Ishikawa (cell line): ENCODE measurements at regions not wholly inside any gene's neighbourhood (a gene's known extent, or its start where the extent isn't known, plus 50 kb on each side); places are given as distances from the start of the nearest gene placed in this dataset.

Experiments used
- CEBPB ChIP-seq: IDR thresholded peaks from 2 replicates; pipeline ENCODE4 v1.6.1; 2012
- CREB1 ChIP-seq: IDR thresholded peaks from 2 replicates; pipeline ENCODE4 v1.6.1; 2012; ENCODE audit warnings: low read depth
- EGR1 ChIP-seq: IDR thresholded peaks from 2 replicates; pipeline ENCODE4 v1.6.1; 2012
- EP300 ChIP-seq: IDR thresholded peaks from 2 replicates; pipeline ENCODE4 v1.6.1; 2012; ENCODE audit warnings: borderline replicate concordance
- FOXM1 ChIP-seq: IDR thresholded peaks from 2 replicates; pipeline ENCODE4 v1.6.1; 2012; ENCODE audit warnings: low read depth, borderline replicate concordance
- MAX ChIP-seq: IDR thresholded peaks from 2 replicates; pipeline ENCODE4 v1.6.1; 2012
- NFIC ChIP-seq: IDR thresholded peaks from 2 replicates; pipeline ENCODE4 v1.6.1; 2012
- RAD21 ChIP-seq: IDR thresholded peaks from 2 replicates; pipeline ENCODE4 v1.6.1; 2012; ENCODE audit warnings: low read depth
- TAF1 ChIP-seq: IDR thresholded peaks from 2 replicates; pipeline ENCODE4 v1.6.1; 2012; ENCODE audit warnings: low read depth, mild to moderate bottlenecking
- TCF12 ChIP-seq: IDR thresholded peaks from 2 replicates; pipeline ENCODE4 v1.6.1; 2012; ENCODE audit warnings: low read depth
- TEAD4 ChIP-seq: IDR thresholded peaks from 2 replicates; pipeline ENCODE4 v1.6.1; 2012
- USF1 ChIP-seq: IDR thresholded peaks from 2 replicates; pipeline ENCODE4 v1.6.1; 2012
- YY1 ChIP-seq: IDR thresholded peaks from 2 replicates; pipeline ENCODE4 v1.6.1; 2012; ENCODE audit warnings: low read depth
- ZBTB7A ChIP-seq: IDR thresholded peaks from 2 replicates; pipeline ENCODE4 v1.6.1; 2012; ENCODE audit warnings: low read depth
- TF ChIP-seq, protein P1 (sequence below): IDR thresholded peaks from 2 replicates; pipeline ENCODE4 v1.6.1; 2012; ENCODE audit warnings: low read depth, mild to moderate bottlenecking

- no peak for TF ChIP-seq EGR1
- TF ChIP-seq TAF1: no peak
- no peak for TF ChIP-seq RAD21
- TF ChIP-seq CEBPB: no peak
- no peak for TF ChIP-seq MAX
- no peak for TF ChIP-seq EP300
- TF ChIP-seq TEAD4: no peak
- TF ChIP-seq USF1: no peak
- TF ChIP-seq TCF12: no peak
- no peak for TF ChIP-seq YY1
Observed at GRCh38 chr3:103082501-103082900, 647.7 kb downstream of the ZPLD1 start.

- no peak for TF ChIP-seq YY1
- no peak for TF ChIP-seq EP300
- no peak for TF ChIP-seq CEBPB
- no peak for TF ChIP-seq EGR1
- TF ChIP-seq CREB1: no peak
- no peak for TF ChIP-seq TAF1
- TF ChIP-seq ZBTB7A: no peak
- no peak for TF ChIP-seq TEAD4
- TF ChIP-seq NFIC: no peak
- TF ChIP-seq, protein P1, sequence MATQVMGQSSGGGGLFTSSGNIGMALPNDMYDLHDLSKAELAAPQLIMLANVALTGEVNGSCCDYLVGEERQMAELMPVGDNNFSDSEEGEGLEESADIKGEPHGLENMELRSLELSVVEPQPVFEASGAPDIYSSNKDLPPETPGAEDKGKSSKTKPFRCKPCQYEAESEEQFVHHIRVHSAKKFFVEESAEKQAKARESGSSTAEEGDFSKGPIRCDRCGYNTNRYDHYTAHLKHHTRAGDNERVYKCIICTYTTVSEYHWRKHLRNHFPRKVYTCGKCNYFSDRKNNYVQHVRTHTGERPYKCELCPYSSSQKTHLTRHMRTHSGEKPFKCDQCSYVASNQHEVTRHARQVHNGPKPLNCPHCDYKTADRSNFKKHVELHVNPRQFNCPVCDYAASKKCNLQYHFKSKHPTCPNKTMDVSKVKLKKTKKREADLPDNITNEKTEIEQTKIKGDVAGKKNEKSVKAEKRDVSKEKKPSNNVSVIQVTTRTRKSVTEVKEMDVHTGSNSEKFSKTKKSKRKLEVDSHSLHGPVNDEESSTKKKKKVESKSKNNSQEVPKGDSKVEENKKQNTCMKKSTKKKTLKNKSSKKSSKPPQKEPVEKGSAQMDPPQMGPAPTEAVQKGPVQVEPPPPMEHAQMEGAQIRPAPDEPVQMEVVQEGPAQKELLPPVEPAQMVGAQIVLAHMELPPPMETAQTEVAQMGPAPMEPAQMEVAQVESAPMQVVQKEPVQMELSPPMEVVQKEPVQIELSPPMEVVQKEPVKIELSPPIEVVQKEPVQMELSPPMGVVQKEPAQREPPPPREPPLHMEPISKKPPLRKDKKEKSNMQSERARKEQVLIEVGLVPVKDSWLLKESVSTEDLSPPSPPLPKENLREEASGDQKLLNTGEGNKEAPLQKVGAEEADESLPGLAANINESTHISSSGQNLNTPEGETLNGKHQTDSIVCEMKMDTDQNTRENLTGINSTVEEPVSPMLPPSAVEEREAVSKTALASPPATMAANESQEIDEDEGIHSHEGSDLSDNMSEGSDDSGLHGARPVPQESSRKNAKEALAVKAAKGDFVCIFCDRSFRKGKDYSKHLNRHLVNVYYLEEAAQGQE: no peak
Observed at GRCh38 chr3:103083848-103084631, 649.2 kb downstream of the ZPLD1 start.

DNA sequence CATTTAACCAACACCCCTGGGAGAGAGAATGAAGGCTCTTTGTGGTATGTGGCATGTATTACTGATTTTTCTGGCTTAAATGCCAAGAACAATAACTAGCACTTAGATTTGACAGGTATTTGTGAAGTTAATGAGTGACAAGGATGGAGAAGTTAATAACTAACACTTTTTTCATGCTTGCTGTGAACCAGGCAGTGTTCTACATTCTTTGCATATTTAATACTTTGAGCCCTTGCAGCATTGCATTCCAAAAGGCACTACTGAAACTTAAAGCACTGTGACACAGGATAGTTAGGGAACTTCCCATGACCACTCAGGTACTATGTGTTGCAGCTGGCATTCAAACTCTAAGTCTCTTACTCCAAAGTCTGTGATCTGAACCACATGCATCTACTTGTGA is 650.6 kb downstream of the ZPLD1 start:
- TF ChIP-seq TEAD4 (peak; percentile 65), TAF1 (no peak), CREB1 (no peak), EP300 (no peak), RAD21 (no peak), YY1 (no peak), FOXM1 (no peak), EGR1 (no peak), TCF12 (no peak), NFIC (0 out of 2 replicates have a peak, but pooled peaks have one; percentile 15)
- TF ChIP-seq, protein P1: no peak

DNA sequence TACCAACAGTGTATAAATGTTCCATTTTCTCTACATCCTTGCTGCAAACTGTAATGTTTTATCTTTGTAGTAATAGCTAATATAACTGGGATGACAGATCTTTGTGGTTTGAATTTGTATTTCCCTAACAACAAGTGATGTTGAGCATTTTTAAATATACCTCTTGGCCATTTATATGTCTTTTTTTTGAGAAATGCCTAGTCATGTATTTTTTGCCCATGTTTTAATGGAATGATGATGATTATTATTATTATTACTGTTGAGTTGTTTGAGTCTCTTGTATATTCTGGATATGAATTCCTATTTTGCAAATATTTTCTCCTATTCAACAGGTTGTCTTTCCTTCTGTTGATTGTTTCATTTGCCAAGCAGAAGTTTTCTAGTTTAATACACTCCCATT is 654.9 kb downstream of the ZPLD1 start:
- no peak for TF ChIP-seq NFIC
- no peak for TF ChIP-seq EP300
- no peak for TF ChIP-seq TAF1
- TF ChIP-seq, protein P1: no peak
- no peak for TF ChIP-seq TEAD4
- no peak for TF ChIP-seq RAD21
- TF ChIP-seq TCF12: no peak
- TF ChIP-seq ZBTB7A: no peak
- TF ChIP-seq CEBPB: no peak
- no peak for TF ChIP-seq FOXM1
- no peak for TF ChIP-seq EGR1
- TF ChIP-seq YY1: no peak
- no peak for TF ChIP-seq USF1
- no peak for TF ChIP-seq MAX
- no peak for TF ChIP-seq CREB1
